H9 (cell line): ENCODE measurements at regions not wholly inside any gene's neighbourhood (a gene's known extent, or its start where the extent isn't known, plus 50 kb on each side); places are given as distances from the start of the nearest gene placed in this dataset.

ENCODE experiments used
- DNase-seq: peaks from one replicate; pipeline ENCODE4 v3.0.0-alpha.2; 2017
- H2AFZ ChIP-seq: one replicate; pipeline ENCODE4 v1.6.1; 2013; ENCODE audit warnings: mild to moderate bottlenecking, low read length, control low read depth, moderate library complexity
- H2AK5ac ChIP-seq: 2 replicates; pipeline ENCODE4 v1.6.1; 2013; ENCODE audit warnings: low read length, control low read depth, mixed read lengths; ENCODE audit not compliant: insufficient read length
- H2BK120ac ChIP-seq: one replicate; pipeline ENCODE4 v1.6.1; 2013; ENCODE audit warnings: low read depth, mild to moderate bottlenecking, low read length, control low read depth, inconsistent platforms; ENCODE audit not compliant: poor library complexity, severe bottlenecking
- H2BK12ac ChIP-seq: 2 replicates; pipeline ENCODE4 v1.6.1; 2013; ENCODE audit warnings: low read length, control low read depth, mixed read lengths, low read depth; ENCODE audit not compliant: insufficient read length
- H2BK15ac ChIP-seq: 2 replicates; pipeline ENCODE4 v1.6.1; 2013; ENCODE audit warnings: low read depth, low read length, control low read depth
- H2BK20ac ChIP-seq: one replicate; pipeline ENCODE4 v1.6.1; 2013; ENCODE audit warnings: low read depth, mild to moderate bottlenecking, low read length, control low read depth, inconsistent platforms; ENCODE audit not compliant: poor library complexity, severe bottlenecking
- H2BK5ac ChIP-seq: 2 replicates; pipeline ENCODE4 v1.6.1; 2013; ENCODE audit warnings: low read length, control low read depth, mixed read lengths; ENCODE audit not compliant: insufficient read length
- H3K14ac ChIP-seq: 2 replicates; pipeline ENCODE4 v1.6.1; 2013; ENCODE audit warnings: low read length, control low read depth; ENCODE audit not compliant: insufficient read depth
- H3K18ac ChIP-seq: 2 replicates; pipeline ENCODE4 v1.6.1; 2013; ENCODE audit warnings: low read depth, mild to moderate bottlenecking, mixed read lengths, low read length, control low read depth; ENCODE audit not compliant: insufficient read length
- H3K23ac ChIP-seq: 2 replicates; pipeline ENCODE4 v1.6.1; 2013; ENCODE audit warnings: low read length, control low read depth, mixed read lengths, low read depth; ENCODE audit not compliant: insufficient read length
- H3K23me2 ChIP-seq: 2 replicates; pipeline ENCODE4 v1.6.1; 2013; ENCODE audit warnings: low read depth, mild to moderate bottlenecking, mixed read lengths, low read length, control low read depth; ENCODE audit not compliant: insufficient read length, poor library complexity, severe bottlenecking
- H3K27ac ChIP-seq: 2 replicates; pipeline ENCODE4 v1.5.1; 2013; ENCODE audit warnings: low read length, control low read depth, mixed read lengths, low read depth; ENCODE audit not compliant: insufficient read length
- H3K27me3 ChIP-seq: 2 replicates; pipeline ENCODE4 v1.6.1; 2013; ENCODE audit warnings: low read length, control low read depth, inconsistent platforms; ENCODE audit not compliant: insufficient read depth
- H3K4ac ChIP-seq: 2 replicates; pipeline ENCODE4 v1.6.1; 2013; ENCODE audit warnings: low read depth, mild to moderate bottlenecking, control low read depth, inconsistent platforms, low read length, moderate library complexity
- H3K4me1 ChIP-seq: 2 replicates; pipeline ENCODE4 v1.6.1; 2013; ENCODE audit warnings: low read length, control low read depth, inconsistent platforms; ENCODE audit not compliant: insufficient read depth
- H3K4me2 ChIP-seq: 2 replicates; pipeline ENCODE4 v1.6.1; 2013; ENCODE audit warnings: low read length, control low read depth, mixed read lengths; ENCODE audit not compliant: insufficient read length, insufficient read depth
- H3K56ac ChIP-seq: 2 replicates; pipeline ENCODE4 v1.6.1; 2013; ENCODE audit warnings: low read depth, mild to moderate bottlenecking, mixed read lengths, low read length, control low read depth; ENCODE audit not compliant: insufficient read length
- H3K79me1 ChIP-seq: 2 replicates; pipeline ENCODE4 v1.6.1; 2013; ENCODE audit warnings: low read depth, mild to moderate bottlenecking, moderate library complexity, low read length, control low read depth, inconsistent platforms; ENCODE audit not compliant: insufficient read depth, poor library complexity, severe bottlenecking
- H3K79me2 ChIP-seq: 2 replicates; pipeline ENCODE4 v1.6.1; 2013; ENCODE audit warnings: low read length, control low read depth, inconsistent platforms; ENCODE audit not compliant: insufficient read depth
- H3K9ac ChIP-seq: 2 replicates; pipeline ENCODE4 v1.6.1; 2013; ENCODE audit warnings: low read length, control low read depth, mixed read lengths; ENCODE audit not compliant: insufficient read length; ENCODE audit errors: extremely low read depth
- H3K9me3 ChIP-seq: one replicate; pipeline ENCODE4 v1.6.1; 2013; ENCODE audit warnings: low read depth, low read length, inconsistent platforms; ENCODE audit not compliant: control insufficient read depth
- H3T11ph ChIP-seq: one replicate; pipeline ENCODE4 v1.6.1; 2013; ENCODE audit warnings: mild to moderate bottlenecking, low read length, control low read depth, inconsistent platforms
- H4K20me1 ChIP-seq: one replicate; pipeline ENCODE4 v1.6.1; 2013; ENCODE audit not compliant: control insufficient read depth, insufficient read length, insufficient read depth
- H4K5ac ChIP-seq: 2 replicates; pipeline ENCODE4 v1.6.1; 2013; ENCODE audit warnings: low read depth, mild to moderate bottlenecking, mixed read lengths, low read length, control low read depth; ENCODE audit not compliant: insufficient read length
- H4K8ac ChIP-seq: replicated peaks from 2 replicates; pipeline ENCODE4 v1.6.1; 2013; ENCODE audit warnings: low read length, control low read depth, mixed read lengths, low read depth; ENCODE audit not compliant: insufficient read length
- H4K91ac ChIP-seq: 2 replicates; pipeline ENCODE4 v1.6.1; 2013; ENCODE audit warnings: low read depth, mild to moderate bottlenecking, moderate library complexity, mixed read lengths, low read length, control low read depth; ENCODE audit not compliant: insufficient read length
- H3K27ac Mint-ChIP-seq, 3 experiments: 2 replicates in 2 of 3; 3 replicates in 1 of 3; pipeline ENCODE4 v1.8.0; 2020 to 2021; ENCODE audit warnings: mixed read lengths in 3 of 3, mild to moderate bottlenecking in 1 of 3, moderate library complexity in 1 of 3
- H3K27me3 Mint-ChIP-seq: 2 replicates; pipeline ENCODE4 v1.8.0; 2021; ENCODE audit warnings: low read depth, mild to moderate bottlenecking, moderate library complexity, mixed read lengths
- H3K36me3 Mint-ChIP-seq, 3 experiments: 2 replicates in 2 of 3; 3 replicates in 1 of 3; pipeline ENCODE4 v1.8.0; 2020 to 2021; ENCODE audit warnings: low read depth in 3 of 3, mixed read lengths in 3 of 3; ENCODE audit not compliant: insufficient read depth in 1 of 3
- H3K4me1 Mint-ChIP-seq, 2 experiments: 2 replicates each; pipeline ENCODE4 v1.8.0; 2020; ENCODE audit warnings: mixed read lengths in 2 of 2
- H3K4me3 Mint-ChIP-seq, 2 experiments: 2 replicates in 1 of 2; 3 replicates in 1 of 2; pipeline ENCODE4 v1.8.0; 2020 to 2021; ENCODE audit warnings: mild to moderate bottlenecking in 2 of 2, mixed read lengths in 2 of 2, moderate library complexity in 1 of 2
- H3K9me3 Mint-ChIP-seq, 2 experiments: 2 replicates in 1 of 2; 3 replicates in 1 of 2; pipeline ENCODE4 v1.8.0; 2020; ENCODE audit warnings: mild to moderate bottlenecking in 2 of 2, mixed read lengths in 2 of 2, moderate library complexity in 1 of 2
- CTCF ChIP-seq: fragments of 200-600 bp; sonication (generic); conservative IDR thresholded peaks from 3 replicates; pipeline ENCODE4 v1.8.0; 2021; ENCODE audit warnings: antibody characterized with exemption, mild to moderate bottlenecking
- WGBS: extraction: QIAGEN DNeasy Blood & Tissue Kit; methylation state at CpG from one replicate; pipeline ENCODE4 v1.1.7; 2013; ENCODE audit warnings: missing lambda C conversion rate, low lambda C conversion rate, mixed read lengths; ENCODE audit not compliant: insufficient read length; ENCODE audit errors: extremely low coverage; 5-methylcytosine and 5-hydroxymethylcytosine counted together

- H4K8ac ChIP-seq, result no peak overlapping the region
- WGBS, result no CpG with 5 or more reads among the region's 4 CpGs
- H3K14ac ChIP-seq, result no peak overlapping the region
- no peak overlapping the region for H4K91ac ChIP-seq
- H3K27me3 Mint-ChIP-seq, result peaks cover 10% of the 10 kb centered on the region
- no peak overlapping the region for H3K4me2 ChIP-seq
- no peak overlapping the region for H2BK120ac ChIP-seq
- H2AK5ac ChIP-seq, result no peak overlapping the region
- H2BK5ac ChIP-seq, result no peak overlapping the region
- H3K4me3 Mint-ChIP-seq, result no peak overlapping the region
- TF ChIP-seq CTCF, result no peak
- H3K79me1 ChIP-seq, result no peaks in the 10 kb centered on the region
- no peaks in the 10 kb centered on the region for H3K23me2 ChIP-seq
- no peak overlapping the region for H3K9ac ChIP-seq
- no peak for DNase-seq
- H2AFZ ChIP-seq, result no peak overlapping the region
- no peaks in the 10 kb centered on the region for H4K20me1 ChIP-seq
- 0 out of 4 replicates have a peak, but pooled peaks cover 0 to 3% of the 10 kb centered on the region in 2 experiments for H3K4me1 Mint-ChIP-seq
- no peaks in the 10 kb centered on the region for H3K36me3 Mint-ChIP-seq
- no peak overlapping the region for H3T11ph ChIP-seq
- H2BK15ac ChIP-seq, result no peak overlapping the region
- no peak overlapping the region for H3K27ac Mint-ChIP-seq
- no peaks in the 10 kb centered on the region for H3K27me3 ChIP-seq
- H3K79me2 ChIP-seq, result no peaks in the 10 kb centered on the region
- H3K23ac ChIP-seq, result no peak overlapping the region
- no peaks in the 10 kb centered on the region for H3K4me1 ChIP-seq
- no peak overlapping the region for H3K27ac ChIP-seq
- H3K18ac ChIP-seq, result no peak overlapping the region
- H2BK12ac ChIP-seq, result no peak overlapping the region
- H3K56ac ChIP-seq, result no peak overlapping the region
- no peak overlapping the region for H3K4ac ChIP-seq
- no peak overlapping the region for H4K5ac ChIP-seq
- H2BK20ac ChIP-seq, result no peak overlapping the region
- H3K9me3 Mint-ChIP-seq, result no peaks in the 10 kb centered on the region; a peak in 1 of 5 replicates
- no peaks in the 10 kb centered on the region for H3K9me3 ChIP-seq
Observed at GRCh38 chr6:1075880-1076279, 236.0 kb upstream of the FOXQ1 start.
